GM23338 (cell line): ENCODE measurements at regions not wholly inside any gene's neighbourhood (a gene's known extent, or its start where the extent isn't known, plus 50 kb on each side); places are given as distances from the start of the nearest gene placed in this dataset.

ENCODE experiments used
- ATAC-seq: fragments of 200-7000 bp; cut with Tn5 transposase; 3 replicates; pipeline ENCODE4 v1.9.1; 2020
- DNase-seq: peaks from one replicate; pipeline ENCODE4 v3.0.0-alpha.2; 2015; ENCODE audit warnings: low spot score
- H2AFZ ChIP-seq: fragments of 200-600 bp; sonication (generic); 2 replicates; pipeline ENCODE4 v1.8.0; 2016; ENCODE audit warnings: antibody characterized with exemption, mild to moderate bottlenecking, moderate library complexity
- H3F3A ChIP-seq: fragments of 200-600 bp; sonication (generic); replicated peaks from 2 replicates; pipeline ENCODE4 v1.8.0; 2017; ENCODE audit warnings: antibody characterized with exemption, mixed run types, low read depth
- H3K27ac ChIP-seq: fragments of 200-600 bp; sonication (generic); 2 replicates; pipeline ENCODE4 v1.6.1; 2016; ENCODE audit warnings: low read depth
- H3K27me3 ChIP-seq: fragments of 200-600 bp; sonication (generic); 2 replicates; pipeline ENCODE4 v1.8.0; 2016; ENCODE audit warnings: mild to moderate bottlenecking, mixed run types, moderate library complexity; ENCODE audit not compliant: insufficient read depth
- H3K36me3 ChIP-seq: fragments of 200-600 bp; sonication (generic); 2 replicates; pipeline ENCODE4 v1.8.0; 2016; ENCODE audit warnings: mild to moderate bottlenecking; ENCODE audit not compliant: insufficient read depth
- H3K4me1 ChIP-seq: fragments of 200-600 bp; sonication (generic); 2 replicates; pipeline ENCODE4 v1.8.0; 2016; ENCODE audit warnings: mild to moderate bottlenecking, moderate library complexity; ENCODE audit not compliant: insufficient read depth
- H3K4me2 ChIP-seq: fragments of 200-600 bp; sonication (generic); 2 replicates; pipeline ENCODE4 v1.7.1; 2017; ENCODE audit warnings: mixed run types
- H3K4me3 ChIP-seq: fragments of 200-600 bp; sonication (generic); 2 replicates; pipeline ENCODE4 v1.6.1; 2016; ENCODE audit warnings: mixed run types
- H3K79me2 ChIP-seq: fragments of 200-600 bp; sonication (generic); replicated peaks from 2 replicates; pipeline ENCODE4 v1.8.0; 2017; ENCODE audit warnings: mild to moderate bottlenecking; ENCODE audit not compliant: insufficient read depth
- H3K9me2 ChIP-seq: fragments of 200-600 bp; sonication (generic); 2 replicates; pipeline ENCODE4 v1.8.0; 2017; ENCODE audit not compliant: insufficient read depth
- H4K20me1 ChIP-seq: fragments of 200-600 bp; sonication (generic); replicated peaks from 2 replicates; pipeline ENCODE4 v1.8.0; 2017; ENCODE audit warnings: mild to moderate bottlenecking; ENCODE audit not compliant: insufficient read depth
- H3K27ac Mint-ChIP-seq: 2 replicates; pipeline ENCODE4 v1.8.0; 2020; ENCODE audit warnings: inconsistent platforms, mild to moderate bottlenecking, moderate library complexity, mixed read lengths
- H3K27me3 Mint-ChIP-seq: 3 replicates; pipeline ENCODE4 v1.8.0; 2022; ENCODE audit warnings: low read depth, mild to moderate bottlenecking, moderate library complexity, mixed read lengths, inconsistent platforms; ENCODE audit not compliant: insufficient read depth, poor library complexity
- H3K36me3 Mint-ChIP-seq: 3 replicates; pipeline ENCODE4 v1.8.0; 2021; ENCODE audit warnings: low read depth, mild to moderate bottlenecking, inconsistent platforms, moderate library complexity, mixed read lengths
- H3K4me1 Mint-ChIP-seq: 3 replicates; pipeline ENCODE4 v1.8.0; 2020; ENCODE audit warnings: mild to moderate bottlenecking, inconsistent platforms, mixed read lengths
- H3K4me3 Mint-ChIP-seq: 3 replicates; pipeline ENCODE4 v1.8.0; 2021; ENCODE audit warnings: moderate library complexity, mild to moderate bottlenecking, inconsistent platforms, mixed read lengths
- H3K9me3 Mint-ChIP-seq: 3 replicates; pipeline ENCODE4 v1.8.0; 2020; ENCODE audit warnings: moderate library complexity, mild to moderate bottlenecking, inconsistent platforms, mixed read lengths
- CREB1 ChIP-seq: fragments of 250-450 bp; sonication (Bioruptor Pico); IDR thresholded peaks from 2 replicates; pipeline ENCODE4 v1.5.0; 2020; ENCODE audit warnings: low read depth, mild to moderate bottlenecking, moderate library complexity
- CTCF ChIP-seq, 2 experiments: fragments of 200-600 bp in 1 of 2; sonication (generic) in 1 of 2; conservative IDR thresholded peaks; 2 replicates each; pipeline versions ENCODE4 v1.5.1 to v1.6.1; 2016 to 2017; ENCODE audit warnings: antibody characterized with exemption in 2 of 2, low read depth in 2 of 2, mild to moderate bottlenecking in 2 of 2, moderate library complexity in 1 of 2
- EZH2phosphoT487 ChIP-seq: fragments of 200-600 bp; sonication (generic); IDR thresholded peaks from one replicate; pipeline ENCODE4 v1.8.1; 2018; ENCODE audit warnings: antibody characterized with exemption; ENCODE audit not compliant: unreplicated experiment
- POLR2AphosphoS5 ChIP-seq: IDR thresholded peaks from 2 replicates; pipeline ENCODE4 v1.6.1; 2016; ENCODE audit warnings: antibody characterized with exemption, low read depth
- STAT1 ChIP-seq: IDR thresholded peaks from one replicate; pipeline ENCODE4 v1.6.1; 2016; ENCODE audit warnings: antibody characterized with exemption; ENCODE audit not compliant: unreplicated experiment
- ZNF331 ChIP-seq: fragments of 250-450 bp; sonication (Bioruptor Pico); IDR thresholded peaks from 2 replicates; pipeline ENCODE4 v1.5.0; 2020; ENCODE audit warnings: low read depth, mild to moderate bottlenecking, moderate library complexity
- ZNF462 ChIP-seq: fragments of 250-450 bp; sonication (Bioruptor Pico); IDR thresholded peaks from 2 replicates; pipeline ENCODE4 v1.5.0; 2020; ENCODE audit warnings: mild to moderate bottlenecking, moderate library complexity

- Histone ChIP-seq H3K4me2 (no peak overlapping the region), H3K27me3 (no peaks in the 10 kb centered on the region), H3K79me2 (no peaks in the 10 kb centered on the region), H3K4me1 (no peaks in the 10 kb centered on the region), H3K9me2 (no peaks in the 10 kb centered on the region), H3K27ac (no peak overlapping the region), H3K4me3 (no peak overlapping the region), H3F3A (no peaks in the 10 kb centered on the region), H4K20me1 (no peaks in the 10 kb centered on the region), H2AFZ (0 out of 2 replicates have a peak overlapping the region, but pooled peaks have one; percentile 4), H3K36me3 (no peaks in the 10 kb centered on the region)
- DNase-seq (no peak), ATAC-seq (no peak)
- no peak for TF ChIP-seq CTCF (conservative IDR thresholded peaks at IDR 0.05; ENCODE audit: low read depth in 2 of 2)
- no peaks in the 10 kb centered on the region for H3K27me3 Mint-ChIP-seq
- H3K4me3 Mint-ChIP-seq = no peak overlapping the region
- no peaks in the 10 kb centered on the region for H3K36me3 Mint-ChIP-seq
- no peak overlapping the region for H3K27ac Mint-ChIP-seq
- no peaks in the 10 kb centered on the region; the same call in 2 of the 3 replicates for H3K9me3 Mint-ChIP-seq
- no peaks in the 10 kb centered on the region for H3K4me1 Mint-ChIP-seq
Observed at GRCh38 chr5:83780699-83781350, 60.2 kb upstream of the HAPLN1 start.

- H3K27ac ChIP-seq = no peak overlapping the region
- H3K4me1 Mint-ChIP-seq = no peaks in the 10 kb centered on the region
- H3K4me3 Mint-ChIP-seq = no peak overlapping the region
- no peaks in the 10 kb centered on the region for H3K4me1 ChIP-seq
- no peak for ATAC-seq
- no peak overlapping the region for H2AFZ ChIP-seq
- no peaks in the 10 kb centered on the region for H3K36me3 ChIP-seq
- H3K4me3 ChIP-seq = no peak overlapping the region
- H3F3A ChIP-seq = no peaks in the 10 kb centered on the region
- peaks cover 2% of the 10 kb centered on the region; the same call in 1 of the 3 replicates for H3K9me3 Mint-ChIP-seq
- no peaks in the 10 kb centered on the region for H4K20me1 ChIP-seq
- H3K36me3 Mint-ChIP-seq = peaks cover 4% of the 10 kb centered on the region; the same call in 1 of the 3 replicates
- H3K9me2 ChIP-seq = no peaks in the 10 kb centered on the region; the same call in 1 of the 2 replicates
- H3K27me3 ChIP-seq = no peaks in the 10 kb centered on the region
- DNase-seq = no peak
- H3K27me3 Mint-ChIP-seq = no peaks in the 10 kb centered on the region
- H3K4me2 ChIP-seq = no peak overlapping the region
- no peak overlapping the region for H3K27ac Mint-ChIP-seq
- H3K79me2 ChIP-seq = no peaks in the 10 kb centered on the region
- TF ChIP-seq CREB1 (CRISPR knock-in tag) = no peak
- no peak for TF ChIP-seq STAT1
Observed at GRCh38 chr5:83777856-83778255, 57.2 kb upstream of the HAPLN1 start.

- H3K4me2 ChIP-seq = no peak overlapping the region
- H3K36me3 Mint-ChIP-seq = peaks cover 4% of the 10 kb centered on the region; the same call in 1 of the 3 replicates
- no peaks in the 10 kb centered on the region for H3K36me3 ChIP-seq
- H4K20me1 ChIP-seq = no peaks in the 10 kb centered on the region
- ATAC-seq = no peak
- no peaks in the 10 kb centered on the region; the same call in 1 of the 2 replicates for H3K9me2 ChIP-seq
- H3K27ac Mint-ChIP-seq = no peak overlapping the region
- no peak overlapping the region for H2AFZ ChIP-seq
- no peak overlapping the region for H3K27ac ChIP-seq
- H3K79me2 ChIP-seq = no peaks in the 10 kb centered on the region
- H3K4me1 Mint-ChIP-seq = no peaks in the 10 kb centered on the region
- no peaks in the 10 kb centered on the region for H3K4me1 ChIP-seq
- H3K27me3 Mint-ChIP-seq = no peaks in the 10 kb centered on the region
- peaks cover 2% of the 10 kb centered on the region; the same call in 1 of the 3 replicates for H3K9me3 Mint-ChIP-seq
- DNase-seq = no peak
- H3K27me3 ChIP-seq = no peaks in the 10 kb centered on the region
- H3F3A ChIP-seq = no peaks in the 10 kb centered on the region
- no peak overlapping the region for H3K4me3 ChIP-seq
- H3K4me3 Mint-ChIP-seq = no peak overlapping the region
- no peak for TF ChIP-seq POLR2AphosphoS5
- no peak for TF ChIP-seq ZNF331 (CRISPR knock-in tag)
- TF ChIP-seq ZNF462 (CRISPR knock-in tag) = no peak
- TF ChIP-seq EZH2phosphoT487 = no peak
Observed at GRCh38 chr5:83776437-83777031, 55.9 kb upstream of the HAPLN1 start.
